ENCODE measurements at regions not wholly inside any gene's neighbourhood (a gene's known extent, or its start where the extent isn't known, plus 50 kb on each side); places are given as distances from the start of the nearest gene placed in this dataset.
"Not testable (repeated sequence)": the region's sequence is repeated elsewhere in the genome, so short reads cannot be mapped to it uniquely, and the experiment has no call there.

DNA sequence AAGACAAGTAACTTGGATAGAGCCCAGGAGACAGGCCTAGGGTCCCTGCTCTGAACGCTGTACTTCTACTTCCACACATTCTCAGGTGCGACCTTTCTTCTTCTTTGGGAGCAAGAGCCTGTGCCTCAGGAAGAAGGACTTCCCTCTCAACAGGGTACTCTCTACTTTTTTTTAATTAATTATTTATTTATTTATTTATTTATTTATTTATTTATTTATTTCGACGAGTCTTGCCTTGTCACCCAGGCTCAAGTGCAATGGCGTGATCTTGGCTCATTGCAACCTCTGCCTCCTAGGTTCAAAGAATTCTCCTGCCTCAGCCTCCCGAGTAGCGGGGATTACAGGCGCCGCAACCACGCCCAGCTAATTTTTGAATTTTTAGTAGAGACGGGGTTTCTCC, 361.6 kb downstream of the FAM72C start:
- no peak for DNase-seq (ENCODE audit: low read depth)

DNA sequence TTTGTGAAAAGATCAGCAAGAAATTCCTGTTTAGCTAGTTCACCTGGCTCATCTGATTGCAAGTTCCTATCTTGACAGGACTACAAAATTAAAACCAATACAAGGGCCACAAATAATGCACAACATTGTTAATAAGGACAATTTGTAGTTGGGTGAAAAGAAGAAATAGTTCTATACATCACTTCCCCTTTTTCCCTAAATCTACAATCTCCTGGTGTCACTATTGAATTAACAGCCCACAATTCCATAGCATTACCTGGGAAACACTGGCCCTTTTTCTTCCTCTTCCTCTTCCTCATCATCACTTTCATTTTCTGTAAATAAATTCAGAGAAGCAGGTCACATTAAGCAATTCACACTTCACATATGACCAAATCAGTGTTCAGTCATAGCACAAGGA, 366.9 kb downstream of the FAM72C start:
- DNase-seq (ENCODE audit: low read depth) = no peak

DNA sequence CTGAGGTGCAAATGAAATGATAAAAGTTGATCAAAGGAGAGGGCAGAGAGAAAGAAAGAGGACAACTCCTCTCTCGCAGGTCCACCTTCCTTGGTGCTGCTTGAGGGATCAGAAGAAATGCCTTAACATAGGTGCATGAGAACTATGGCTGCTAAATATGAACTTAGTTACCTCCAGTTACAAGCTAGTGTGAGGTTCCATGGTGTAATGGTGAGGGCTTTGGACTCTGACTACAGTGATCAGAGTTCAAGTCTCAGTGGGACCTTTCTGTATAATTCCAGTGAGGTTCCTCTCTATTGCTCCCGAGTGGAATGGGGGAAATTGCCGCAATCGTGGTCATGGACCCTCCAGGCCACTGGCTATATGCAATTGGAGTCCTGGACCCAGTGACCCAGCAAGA, 387.3 kb downstream of the FAM72C start:
- DNase-seq (ENCODE audit: low read depth) = no peak

GRCh38 chr1:143574891-143575520, 396.8 kb downstream of the FAM72C start:
- DNase-seq (ENCODE audit: low read depth) = no peak

DNA sequence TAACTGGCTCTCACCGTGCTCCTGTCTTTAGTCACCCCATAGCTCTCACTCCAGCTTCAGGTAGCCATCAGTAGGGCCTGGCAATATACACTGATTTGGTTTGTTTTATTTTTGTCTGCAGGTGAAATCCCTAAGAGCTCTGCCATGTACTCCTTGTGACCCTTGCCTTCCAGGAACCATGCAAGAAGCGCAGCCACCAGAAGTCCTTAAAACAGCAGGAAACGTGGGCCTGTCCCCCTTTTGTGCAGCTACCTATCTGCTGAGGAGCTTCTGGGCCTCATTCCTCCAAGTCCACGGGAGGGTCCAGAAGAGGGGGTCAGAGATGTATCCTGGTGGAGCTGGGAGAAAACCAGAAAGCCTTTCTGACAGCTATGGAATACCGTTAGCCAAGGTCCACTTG, 399.1 kb downstream of the FAM72C start:
- not testable (repeated sequence) for DNase-seq (ENCODE audit: low read depth)

DNA sequence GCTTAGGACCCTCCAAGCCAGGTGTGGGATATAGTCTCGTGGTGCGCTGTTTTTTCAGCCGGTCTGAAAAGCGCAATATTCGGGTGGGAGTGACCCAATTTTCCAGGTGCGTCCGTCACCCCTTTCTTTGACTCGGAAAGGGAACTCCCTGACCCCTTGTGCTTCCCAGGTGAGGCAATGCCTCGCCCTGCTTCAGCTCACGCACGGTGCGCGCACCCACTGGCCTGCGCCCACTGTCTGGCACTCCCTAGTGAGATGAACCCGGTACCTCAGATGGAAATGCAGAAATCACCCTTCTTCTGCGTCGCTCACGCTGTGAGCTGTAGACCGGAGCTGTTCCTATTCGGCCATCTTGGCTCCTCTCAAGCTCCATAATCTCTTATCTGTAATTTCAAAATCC, 408.0 kb downstream of the FAM72C start:
- not testable (repeated sequence) for DNase-seq (ENCODE audit: low read depth)

- DNase-seq (ENCODE audit: low read depth) = no peak
Observed at GRCh38 chr1:143553627-143554026, 418.2 kb downstream of the FAM72C start.

DNA sequence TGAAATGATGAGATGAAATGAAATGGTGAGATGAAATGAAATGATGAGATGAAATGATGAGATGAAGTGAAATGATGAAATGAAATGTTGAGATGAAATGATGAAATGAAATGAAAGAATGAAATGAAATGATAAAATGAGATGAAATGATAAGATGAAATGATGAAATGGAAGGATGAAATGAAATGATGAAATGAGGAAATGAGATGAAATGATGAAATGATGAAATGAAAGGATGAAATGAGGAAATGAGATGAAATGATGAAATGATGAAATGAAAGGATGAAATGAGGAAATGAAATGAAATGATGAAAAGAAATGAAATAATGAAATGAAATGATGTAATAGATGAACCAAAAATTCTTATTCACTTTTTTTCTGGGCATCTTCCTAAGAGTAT, 467.1 kb downstream of the FAM72C start:
- not testable (repeated sequence) for DNase-seq (ENCODE audit: low read depth)

DNA sequence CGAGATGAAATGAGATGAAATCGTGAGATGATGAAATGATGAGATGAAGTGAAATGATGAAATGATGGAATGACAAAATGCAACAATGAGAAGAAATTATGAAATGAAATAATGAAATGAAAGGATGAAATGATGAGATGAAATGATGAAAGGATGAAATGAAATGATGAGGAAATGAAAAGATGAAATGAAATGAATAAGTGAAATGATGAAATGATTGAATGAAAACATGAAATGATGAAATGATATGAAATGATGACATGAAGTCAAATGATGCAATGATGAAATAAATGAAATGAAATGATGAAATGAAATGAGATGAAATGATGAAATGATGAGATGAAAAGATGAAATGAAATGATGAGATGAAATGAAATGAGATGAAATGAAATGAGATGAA, 467.7 kb downstream of the FAM72C start:
- DNase-seq (ENCODE audit: low read depth) = not testable (repeated sequence)

DNA sequence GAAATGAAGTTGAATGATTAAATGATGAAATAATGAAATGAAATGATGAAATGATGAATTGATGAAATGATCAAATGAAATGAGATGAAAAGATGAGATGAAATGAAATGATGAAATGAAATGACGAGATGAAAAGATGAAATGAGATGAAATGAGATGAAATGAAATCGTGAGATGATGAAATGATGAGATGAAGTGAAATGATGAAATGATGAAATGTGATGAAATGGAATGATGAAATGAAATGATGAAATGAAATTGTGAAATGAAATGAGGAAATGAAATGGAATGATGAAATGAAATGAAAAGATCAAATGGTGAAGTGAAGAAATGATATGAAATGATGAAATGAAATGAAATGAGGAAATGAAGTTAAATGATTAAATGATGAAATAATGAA, 468.7 kb downstream of the FAM72C start:
- not testable (repeated sequence) for DNase-seq (ENCODE audit: low read depth)

DNA sequence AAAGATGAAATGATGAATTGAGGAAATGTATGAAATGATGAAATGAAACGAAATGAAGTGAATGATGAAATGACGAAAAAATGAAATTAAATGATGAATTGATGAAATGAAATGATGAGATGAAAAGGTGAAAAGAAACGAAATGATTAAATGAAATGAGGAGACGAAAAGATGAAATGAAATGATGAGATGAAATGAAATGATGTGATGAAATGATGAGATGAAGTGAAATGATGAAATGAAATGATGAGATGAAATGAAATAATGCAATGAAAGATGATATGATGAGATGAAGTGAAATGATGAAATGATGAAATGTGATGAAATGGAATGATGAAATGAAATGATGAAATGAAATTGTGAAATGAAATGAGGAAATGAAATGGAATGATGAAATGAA, 469.7 kb downstream of the FAM72C start:
- not testable (repeated sequence) for DNase-seq (ENCODE audit: low read depth)

DNA sequence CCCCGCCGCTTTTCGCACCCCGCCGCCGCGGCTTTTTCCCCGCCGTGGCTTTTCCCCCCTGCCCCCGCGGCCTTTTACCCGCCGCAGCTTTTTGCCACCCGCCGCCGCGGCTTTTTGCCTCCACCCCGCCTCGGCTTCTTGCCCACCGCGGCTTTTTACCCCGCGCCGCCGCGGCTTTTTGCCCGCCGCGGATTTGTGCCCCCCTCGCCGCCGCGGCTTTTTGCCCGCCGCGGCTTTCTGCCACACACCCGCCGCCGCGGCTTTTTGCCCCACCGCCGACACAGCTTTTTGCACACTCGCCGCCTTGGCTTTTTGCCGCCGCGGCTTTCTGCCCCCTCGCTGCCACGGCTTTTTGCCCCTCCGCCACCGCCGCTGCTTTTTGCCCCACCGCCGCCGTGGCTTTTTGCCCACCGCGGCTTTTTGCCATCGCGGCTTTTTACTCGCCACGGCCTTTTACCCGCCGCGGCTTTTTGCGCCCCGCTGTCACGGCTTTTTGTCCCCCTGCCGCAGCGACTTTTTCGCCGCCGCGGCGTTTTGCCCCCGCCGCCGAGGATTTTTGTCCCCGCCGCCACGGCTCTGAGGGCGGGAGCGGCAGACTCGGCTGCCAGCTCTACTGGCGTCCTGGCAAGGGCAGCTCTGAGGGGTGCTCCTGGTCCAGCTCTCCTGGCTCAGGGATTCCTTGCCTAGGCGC, 473.6 kb downstream of the FAM72C start:
- not testable (repeated sequence) for DNase-seq (ENCODE audit: low read depth)

DNA sequence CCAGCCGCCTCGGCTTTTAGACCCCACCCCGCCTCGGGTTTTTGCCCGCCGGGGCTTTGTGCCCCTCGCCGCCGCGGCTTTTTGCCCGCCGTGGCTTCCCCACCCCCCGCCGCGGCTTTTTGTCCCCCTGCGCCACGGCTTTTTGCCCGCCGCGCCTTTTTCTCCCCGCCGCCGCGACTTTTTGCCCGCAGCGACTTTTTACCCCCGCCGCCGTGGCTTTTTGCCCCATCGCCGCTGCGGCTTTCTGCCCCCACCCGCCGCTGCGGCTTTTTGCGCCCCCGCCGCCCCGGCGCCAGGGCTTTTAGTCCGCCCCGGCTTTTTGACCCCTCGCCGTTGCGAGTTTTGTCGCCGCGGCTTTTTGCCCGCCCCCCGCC, 474.4 kb downstream of the FAM72C start:
- DNase-seq (ENCODE audit: low read depth) = no peak

DNA sequence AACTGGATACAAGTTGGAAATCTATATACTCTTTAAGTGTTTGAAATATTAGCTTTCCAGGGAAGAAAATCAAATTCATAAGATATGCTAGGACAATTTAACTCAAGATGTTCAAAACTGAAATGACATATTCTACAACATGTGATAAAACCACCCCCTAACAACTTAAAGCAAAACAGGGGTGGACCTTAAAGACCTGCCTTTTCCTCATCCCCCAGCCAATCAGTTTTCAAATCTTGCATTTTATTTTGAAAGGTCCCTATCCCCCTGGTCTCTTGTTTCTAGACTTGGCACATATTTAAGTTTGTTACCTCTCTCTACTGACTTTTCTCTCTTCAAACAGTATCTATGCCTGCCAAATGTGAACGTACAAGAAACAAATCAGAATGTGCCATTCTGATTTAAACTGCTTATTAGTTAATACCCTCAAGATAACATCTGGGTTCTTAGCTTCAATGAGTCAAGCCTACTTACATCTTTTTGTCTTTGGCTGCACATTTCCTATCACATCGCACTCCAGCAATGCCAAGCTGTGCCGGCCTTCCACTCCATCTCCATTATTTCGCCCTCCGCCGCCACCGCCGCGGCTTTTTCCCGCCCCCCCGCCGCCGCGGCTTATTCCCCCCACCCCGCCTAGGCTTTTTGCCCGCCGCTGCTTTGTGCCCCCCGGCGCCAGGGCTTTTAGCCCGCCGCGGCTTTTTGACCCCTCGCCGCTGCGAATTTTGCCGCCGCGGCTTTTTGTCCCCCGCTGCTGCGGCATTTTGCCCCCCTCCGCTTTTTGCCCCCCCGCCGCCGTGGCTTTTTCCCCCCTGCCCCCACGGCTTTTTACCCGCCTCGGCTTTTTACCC, 475.0 kb downstream of the FAM72C start:
- DNase-seq (ENCODE audit: low read depth) = not testable (repeated sequence)

Measured in stimulated activated CD8-positive, alpha-beta memory T cell treated with anti-CD3 and anti-CD28 coated beads, Interleukin-12 subunit alpha, Interleukin-12 subunit beta, amount 100 ng/mL, for 1 hour (primary cell).